Thymus (tissue), 11 donors: ENCODE measurements at regions not wholly inside any gene's neighbourhood (a gene's known extent, or its start where the extent isn't known, plus 50 kb on each side); places are given as distances from the start of the nearest gene placed in this dataset.

Experiments used
- DNase-seq, 9 donors: peaks; one replicate each; pipeline ENCODE4 v3.0.0-alpha.2; 2013; ENCODE audit warnings: low spot score in 9 of 9, low read depth in 6 of 9, missing footprints in 1 of 9
- H3K27ac ChIP-seq, 2 donors: one replicate each; pipeline ENCODE4 v1.5.1; 2013; ENCODE audit warnings: control low read depth in 1 of 2, low read depth in 1 of 2, low read length in 1 of 2, mild to moderate bottlenecking in 1 of 2, moderate library complexity in 1 of 2
- H3K27me3 ChIP-seq, 2 donors: one replicate each; pipeline ENCODE4 v1.5.1; 2013; ENCODE audit warnings: low read length in 1 of 2; ENCODE audit not compliant: control insufficient read depth in 2 of 2, insufficient read depth in 1 of 2
- H3K36me3 ChIP-seq, 2 donors: one replicate each; pipeline ENCODE4 v1.5.1; 2013; ENCODE audit warnings: low read length in 1 of 2, mild to moderate bottlenecking in 1 of 2, moderate library complexity in 1 of 2; ENCODE audit not compliant: control insufficient read depth in 2 of 2, insufficient read depth in 2 of 2
- H3K4me1 ChIP-seq, 2 donors: one replicate each; pipeline ENCODE4 v1.5.1; 2013; ENCODE audit warnings: low read length in 2 of 2; ENCODE audit not compliant: control insufficient read depth in 2 of 2, insufficient read depth in 2 of 2
- H3K4me3 ChIP-seq, 2 donors: one replicate each; pipeline ENCODE4 v1.5.1; 2013; ENCODE audit warnings: low read length in 2 of 2, control low read depth in 1 of 2, mild to moderate bottlenecking in 1 of 2
- H3K9me3 ChIP-seq, 2 donors: one replicate each; pipeline ENCODE4 v1.5.1; 2013; ENCODE audit warnings: low read length in 1 of 2, mild to moderate bottlenecking in 1 of 2; ENCODE audit not compliant: control insufficient read depth in 2 of 2, insufficient read depth in 1 of 2
- WGBS: extraction: QIAGEN DNeasy Blood & Tissue Kit; methylation state at CpG from one replicate; pipeline ENCODE4 v1.1.7; 2013; 5-methylcytosine and 5-hydroxymethylcytosine counted together
- donor health status: healthy.

- H3K36me3 ChIP-seq: no peaks in the 10 kb centered on the region
- no peak overlapping the region for H3K27ac ChIP-seq
- no peak overlapping the region for H3K4me3 ChIP-seq
- WGBS: 94% methylated on average over 1 of the region's 1 CpG
- no peaks in the 10 kb centered on the region for H3K4me1 ChIP-seq
- H3K9me3 ChIP-seq: peaks cover 0 to 9% of the 10 kb centered on the region in 2 donors
- no peaks in the 10 kb centered on the region for H3K27me3 ChIP-seq
- no peak for DNase-seq
Measured at GRCh38 chr5:103951776-103952175, 389.2 kb upstream of the NUDT12 start.

- 91% methylated on average over 7 of the region's 7 CpGs for WGBS
- H3K27ac ChIP-seq: no peak overlapping the region
- no peaks in the 10 kb centered on the region for H3K4me1 ChIP-seq
- H3K36me3 ChIP-seq: no peaks in the 10 kb centered on the region
- no peaks in the 10 kb centered on the region for H3K9me3 ChIP-seq
- DNase-seq: no peak
- H3K4me3 ChIP-seq: no peak overlapping the region
- no peaks in the 10 kb centered on the region for H3K27me3 ChIP-seq
Measured at GRCh38 chr5:103943230-103943629, 380.6 kb upstream of the NUDT12 start.

GRCh38 chr5:103942587-103943186 is 380.1 kb upstream of the NUDT12 start:
- no peaks in the 10 kb centered on the region for H3K9me3 ChIP-seq
- 88% methylated on average over 6 of the region's 6 CpGs for WGBS
- no peak overlapping the region for H3K4me3 ChIP-seq
- H3K36me3 ChIP-seq: no peaks in the 10 kb centered on the region
- no peaks in the 10 kb centered on the region for H3K27me3 ChIP-seq
- no peak for DNase-seq
- no peak overlapping the region for H3K27ac ChIP-seq
- H3K4me1 ChIP-seq: no peaks in the 10 kb centered on the region

- H3K27ac ChIP-seq: no peak overlapping the region
- H3K27me3 ChIP-seq: no peaks in the 10 kb centered on the region
- no peak for DNase-seq
- 92% methylated on average over 4 of the region's 4 CpGs for WGBS
- no peaks in the 10 kb centered on the region for H3K9me3 ChIP-seq
- H3K36me3 ChIP-seq: no peaks in the 10 kb centered on the region
- no peaks in the 10 kb centered on the region for H3K4me1 ChIP-seq
- H3K4me3 ChIP-seq: no peak overlapping the region
Measured at GRCh38 chr5:103941596-103941995, 379.0 kb upstream of the NUDT12 start.

- H3K4me3 ChIP-seq: no peak overlapping the region
- no peak overlapping the region for H3K27ac ChIP-seq
- H3K4me1 ChIP-seq: no peaks in the 10 kb centered on the region
- H3K27me3 ChIP-seq: no peaks in the 10 kb centered on the region
- WGBS: 91% methylated on average over 5 of the region's 5 CpGs
- H3K36me3 ChIP-seq: no peaks in the 10 kb centered on the region
- H3K9me3 ChIP-seq: no peaks in the 10 kb centered on the region
- no peak for DNase-seq
Measured at GRCh38 chr5:103938146-103938695, 375.6 kb upstream of the NUDT12 start.

- Histone ChIP-seq H3K4me1 (no peaks in the 10 kb centered on the region), H3K9me3 (no peaks in the 10 kb centered on the region), H3K4me3 (no peak overlapping the region), H3K36me3 (no peaks in the 10 kb centered on the region), H3K27me3 (no peaks in the 10 kb centered on the region), H3K27ac (no peak overlapping the region)
- DNase-seq: no peak
- WGBS: 53% methylated on average over 2 of the region's 2 CpGs
Measured at GRCh38 chr5:103929338-103930013, 366.9 kb upstream of the NUDT12 start.

- Histone ChIP-seq H3K27ac (no peak overlapping the region), H3K4me3 (no peak overlapping the region), H3K9me3 (no peaks in the 10 kb centered on the region), H3K4me1 (no peaks in the 10 kb centered on the region), H3K36me3 (no peaks in the 10 kb centered on the region), H3K27me3 (no peaks in the 10 kb centered on the region)
- no peak for DNase-seq
- 93% methylated on average over 1 of the region's 1 CpG for WGBS
Measured at GRCh38 chr5:103927739-103928138, 365.1 kb upstream of the NUDT12 start.

GRCh38 chr5:103923616-103924168 is 361.1 kb upstream of the NUDT12 start:
- no peaks in the 10 kb centered on the region for H3K27me3 ChIP-seq
- no peaks in the 10 kb centered on the region for H3K36me3 ChIP-seq
- no peaks in the 10 kb centered on the region for H3K9me3 ChIP-seq
- no peak overlapping the region for H3K4me3 ChIP-seq
- H3K27ac ChIP-seq: no peak overlapping the region
- DNase-seq: no peak
- no peaks in the 10 kb centered on the region for H3K4me1 ChIP-seq

- DNase-seq: no peak
- H3K9me3 ChIP-seq: no peaks in the 10 kb centered on the region
- H3K36me3 ChIP-seq: no peaks in the 10 kb centered on the region
- H3K4me1 ChIP-seq: no peaks in the 10 kb centered on the region
- H3K27me3 ChIP-seq: no peaks in the 10 kb centered on the region
- no peak overlapping the region for H3K27ac ChIP-seq
- no peak overlapping the region for H3K4me3 ChIP-seq
Measured at GRCh38 chr5:103919506-103919905, 356.9 kb upstream of the NUDT12 start.
